ENCODE measurements at regions not wholly inside any gene's neighbourhood (a gene's known extent, or its start where the extent isn't known, plus 50 kb on each side); places are given as distances from the start of the nearest gene placed in this dataset.

- no peak for TF ChIP-seq CTCF (IDR thresholded peaks at IDR 0.05; ENCODE audit: borderline replicate concordance, insufficient read depth, low read depth, low read length)
- no peak overlapping the region for H3K4me3 ChIP-seq (ENCODE audit: low read depth, low read length)
Measured at GRCh38 chr20:18907353-18907752, 93.8 kb downstream of the SCP2D1 start.

GRCh38 chr20:18908109-18908508 is 94.5 kb downstream of the SCP2D1 start:
- H3K4me3 ChIP-seq (ENCODE audit: low read depth, low read length): no peak overlapping the region
- TF ChIP-seq CTCF (IDR thresholded peaks at IDR 0.05; ENCODE audit: borderline replicate concordance, insufficient read depth, low read depth, low read length): no peak

- TF ChIP-seq CTCF (IDR thresholded peaks at IDR 0.05; ENCODE audit: borderline replicate concordance, insufficient read depth, low read depth, low read length): no peak
- H3K4me3 ChIP-seq (ENCODE audit: low read depth, low read length): no peak overlapping the region
Measured at GRCh38 chr20:18909254-18909653, 95.7 kb downstream of the SCP2D1 start.

DNA sequence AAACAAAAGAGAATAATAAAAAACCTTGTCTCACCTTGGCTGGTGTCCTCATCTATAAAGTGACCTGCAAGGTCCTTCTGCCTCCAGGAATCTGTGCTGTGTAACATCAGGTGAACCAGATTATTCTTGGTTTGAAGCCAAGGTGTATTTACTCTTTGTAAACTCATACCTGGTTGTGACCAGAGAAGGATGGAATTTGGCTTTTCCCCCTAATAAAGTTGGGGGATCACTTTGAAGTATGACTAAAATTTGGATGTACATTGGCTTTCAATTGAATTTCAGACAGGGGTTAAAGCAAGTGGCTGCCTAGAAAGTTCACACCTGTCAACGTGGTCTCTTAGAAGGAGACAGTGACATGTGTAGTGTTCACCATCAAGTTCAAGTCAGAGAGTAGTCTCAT is 100.1 kb downstream of the SCP2D1 start:
- TF ChIP-seq CTCF (IDR thresholded peaks at IDR 0.05; ENCODE audit: borderline replicate concordance, insufficient read depth, low read depth, low read length): no peak
- H3K4me3 ChIP-seq (ENCODE audit: low read depth, low read length): no peak overlapping the region

- H3K4me3 ChIP-seq (ENCODE audit: low read depth, low read length): no peak overlapping the region
Measured at GRCh38 chr20:18914796-18915195, 101.2 kb downstream of the SCP2D1 start.

GRCh38 chr20:18916886-18917750 is 103.5 kb downstream of the SCP2D1 start:
- no peak overlapping the region for H3K4me3 ChIP-seq (ENCODE audit: low read depth, low read length)
- TF ChIP-seq CTCF (IDR thresholded peaks at IDR 0.05; ENCODE audit: borderline replicate concordance, insufficient read depth, low read depth, low read length): no peak

More at GRCh38 chr20:18914796-18915195, 101.2 kb downstream of the SCP2D1 start:
- no peak for TF ChIP-seq CTCF (IDR thresholded peaks at IDR 0.05; ENCODE audit: borderline replicate concordance, insufficient read depth, low read depth, low read length)

DNA sequence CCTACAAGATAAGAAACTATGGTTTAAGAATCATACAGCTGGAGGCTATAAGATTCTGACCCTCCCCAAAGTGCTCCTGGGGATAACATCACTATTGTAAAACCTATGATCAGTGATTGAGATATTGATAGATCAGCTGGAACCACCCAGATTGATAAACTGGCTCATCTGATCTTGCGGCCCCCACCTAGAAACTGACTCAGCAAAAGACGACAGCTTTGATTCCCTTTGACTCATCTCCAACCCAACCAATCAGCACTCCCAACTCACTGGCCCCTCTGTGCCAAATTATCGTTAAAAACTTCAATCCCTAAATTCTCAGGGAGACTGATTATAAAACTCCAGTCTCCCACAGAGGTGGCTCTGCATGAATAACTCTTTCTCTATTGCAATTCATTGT is 106.4 kb downstream of the SCP2D1 start:
- no peak overlapping the region for H3K4me3 ChIP-seq (ENCODE audit: low read depth, low read length)
- TF ChIP-seq CTCF (IDR thresholded peaks at IDR 0.05; ENCODE audit: borderline replicate concordance, insufficient read depth, low read depth, low read length): no peak
